ENCODE measurements at regions not wholly inside any gene's neighbourhood (a gene's known extent, or its start where the extent isn't known, plus 50 kb on each side); places are given as distances from the start of the nearest gene placed in this dataset.

DNA sequence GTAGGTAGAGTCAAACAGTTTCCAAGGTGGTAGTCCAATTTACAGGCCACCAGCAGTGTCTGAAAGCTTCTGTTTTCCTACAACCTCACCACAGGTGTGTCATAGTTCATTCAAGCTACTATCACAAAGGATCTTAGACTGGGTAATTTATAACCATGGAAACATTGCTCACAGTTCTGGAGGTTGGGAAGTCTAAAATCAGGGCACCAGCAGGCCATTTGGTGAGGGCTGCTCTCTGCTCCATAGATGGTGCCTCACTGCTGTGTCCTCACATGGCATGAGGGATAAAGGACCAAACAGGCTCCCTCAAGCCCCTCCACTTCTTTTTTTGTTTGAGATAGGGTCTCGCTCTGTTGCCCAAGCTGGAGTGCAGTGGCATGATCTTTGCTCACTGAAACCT lies 60.6 kb downstream of the ING1 start:
- TF ChIP-seq YY1 (IDR thresholded peaks at IDR 0.05; ENCODE audit: insufficient read depth, insufficient read length) (no peak), ZNF274 (IDR thresholded peaks at IDR 0.05; ENCODE audit: low read depth, low read length) (no peak)

Measured in NT2/D1 (cell line).